ENCODE measurements at regions not wholly inside any gene's neighbourhood (a gene's known extent, or its start where the extent isn't known, plus 50 kb on each side); places are given as distances from the start of the nearest gene placed in this dataset.

DNA sequence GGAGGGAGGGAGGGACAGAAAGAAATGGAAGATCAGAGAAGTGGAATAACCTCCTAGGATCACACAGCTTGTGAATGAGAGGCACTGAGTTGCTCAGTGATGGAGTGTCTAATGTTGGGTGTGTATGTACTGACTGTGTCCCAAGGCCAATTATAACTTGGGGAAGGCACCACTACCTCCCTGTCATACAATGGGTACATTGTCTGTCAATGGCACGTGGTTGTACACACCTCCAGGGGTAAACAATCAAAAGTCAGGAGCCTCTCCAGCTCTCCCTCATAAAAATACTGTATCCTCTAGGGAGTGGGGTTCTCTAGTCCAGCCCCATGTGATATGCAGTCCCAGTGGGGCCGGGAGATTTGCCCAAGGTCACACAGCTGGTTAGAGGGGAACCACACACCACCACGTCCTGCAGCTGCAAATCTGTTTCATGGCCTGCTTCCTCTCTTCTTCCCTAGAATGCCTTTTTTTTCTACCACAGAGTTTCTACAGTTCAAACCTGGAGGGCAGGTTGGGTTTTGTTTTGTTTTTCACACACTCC, 112.5 kb downstream of the SNX5 start (continued):
- peak; percentile 42 for TF ChIP-seq SIX4 (CRISPR knock-in tag; IDR thresholded peaks at IDR 0.05)
- TF ChIP-seq KLF12 (CRISPR knock-in tag; IDR thresholded peaks at IDR 0.05; ENCODE audit: borderline replicate concordance): no peak
- peak; percentile 95 for TF ChIP-seq PCBP1 (IDR thresholded peaks at IDR 0.05; ENCODE audit: borderline replicate concordance, low read depth, low read length)
- 0 out of 2 replicates have a peak, but pooled peaks have one; percentile 69 for TF ChIP-seq ZFP37 (CRISPR knock-in tag; IDR thresholded peaks at IDR 0.05; ENCODE audit: borderline replicate concordance)
- TF ChIP-seq FOXC1 (CRISPR knock-in tag; IDR thresholded peaks at IDR 0.05; ENCODE audit: borderline replicate concordance): peak; percentile 34; the same call in 1 of the 2 replicates
- TF ChIP-seq SRF (IDR thresholded peaks at IDR 0.05; ENCODE audit: low read depth, low read length): no peak
- no peak for TF ChIP-seq RFX1 (IDR thresholded peaks at IDR 0.05)
- no peak for TF ChIP-seq CHCHD3 (CRISPR knock-in tag; IDR thresholded peaks at IDR 0.05)
- TF ChIP-seq, protein P1, sequence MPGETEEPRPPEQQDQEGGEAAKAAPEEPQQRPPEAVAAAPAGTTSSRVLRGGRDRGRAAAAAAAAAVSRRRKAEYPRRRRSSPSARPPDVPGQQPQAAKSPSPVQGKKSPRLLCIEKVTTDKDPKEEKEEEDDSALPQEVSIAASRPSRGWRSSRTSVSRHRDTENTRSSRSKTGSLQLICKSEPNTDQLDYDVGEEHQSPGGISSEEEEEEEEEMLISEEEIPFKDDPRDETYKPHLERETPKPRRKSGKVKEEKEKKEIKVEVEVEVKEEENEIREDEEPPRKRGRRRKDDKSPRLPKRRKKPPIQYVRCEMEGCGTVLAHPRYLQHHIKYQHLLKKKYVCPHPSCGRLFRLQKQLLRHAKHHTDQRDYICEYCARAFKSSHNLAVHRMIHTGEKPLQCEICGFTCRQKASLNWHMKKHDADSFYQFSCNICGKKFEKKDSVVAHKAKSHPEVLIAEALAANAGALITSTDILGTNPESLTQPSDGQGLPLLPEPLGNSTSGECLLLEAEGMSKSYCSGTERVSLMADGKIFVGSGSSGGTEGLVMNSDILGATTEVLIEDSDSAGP (CRISPR knock-in tag; IDR thresholded peaks at IDR 0.05; ENCODE audit: borderline replicate concordance): no peak
- peak; percentile 47; the same call in 1 of the 2 replicates for TF ChIP-seq AHR (CRISPR knock-in tag; IDR thresholded peaks at IDR 0.05)
- TF ChIP-seq, protein P2, sequence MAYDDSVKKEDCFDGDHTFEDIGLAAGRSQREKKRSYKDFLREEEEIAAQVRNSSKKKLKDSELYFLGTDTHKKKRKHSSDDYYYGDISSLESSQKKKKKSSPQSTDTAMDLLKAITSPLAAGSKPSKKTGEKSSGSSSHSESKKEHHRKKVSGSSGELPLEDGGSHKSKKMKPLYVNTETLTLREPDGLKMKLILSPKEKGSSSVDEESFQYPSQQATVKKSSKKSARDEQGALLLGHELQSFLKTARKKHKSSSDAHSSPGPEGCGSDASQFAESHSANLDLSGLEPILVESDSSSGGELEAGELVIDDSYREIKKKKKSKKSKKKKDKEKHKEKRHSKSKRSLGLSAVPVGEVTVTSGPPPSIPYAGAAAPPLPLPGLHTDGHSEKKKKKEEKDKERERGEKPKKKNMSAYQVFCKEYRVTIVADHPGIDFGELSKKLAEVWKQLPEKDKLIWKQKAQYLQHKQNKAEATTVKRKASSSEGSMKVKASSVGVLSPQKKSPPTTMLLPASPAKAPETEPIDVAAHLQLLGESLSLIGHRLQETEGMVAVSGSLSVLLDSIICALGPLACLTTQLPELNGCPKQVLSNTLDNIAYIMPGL (CRISPR knock-in tag; IDR thresholded peaks at IDR 0.05; ENCODE audit: borderline replicate concordance in 1 of 2, low read depth in 1 of 2): peak in 1 of 2 experiments; percentile 65; a peak in 2 of 4 replicates
- no peak for TF ChIP-seq ZNF607 (CRISPR knock-in tag; IDR thresholded peaks at IDR 0.05; ENCODE audit: borderline replicate concordance)
- peak; percentile 96 for TF ChIP-seq ZNF746 (CRISPR knock-in tag; IDR thresholded peaks at IDR 0.05)
- TF ChIP-seq ZNF496 (CRISPR knock-in tag; IDR thresholded peaks at IDR 0.05; ENCODE audit: insufficient replicate concordance): no peak
- TF ChIP-seq ZNF605 (CRISPR knock-in tag; IDR thresholded peaks at IDR 0.05): peak; percentile 63
- TF ChIP-seq, protein P3, sequence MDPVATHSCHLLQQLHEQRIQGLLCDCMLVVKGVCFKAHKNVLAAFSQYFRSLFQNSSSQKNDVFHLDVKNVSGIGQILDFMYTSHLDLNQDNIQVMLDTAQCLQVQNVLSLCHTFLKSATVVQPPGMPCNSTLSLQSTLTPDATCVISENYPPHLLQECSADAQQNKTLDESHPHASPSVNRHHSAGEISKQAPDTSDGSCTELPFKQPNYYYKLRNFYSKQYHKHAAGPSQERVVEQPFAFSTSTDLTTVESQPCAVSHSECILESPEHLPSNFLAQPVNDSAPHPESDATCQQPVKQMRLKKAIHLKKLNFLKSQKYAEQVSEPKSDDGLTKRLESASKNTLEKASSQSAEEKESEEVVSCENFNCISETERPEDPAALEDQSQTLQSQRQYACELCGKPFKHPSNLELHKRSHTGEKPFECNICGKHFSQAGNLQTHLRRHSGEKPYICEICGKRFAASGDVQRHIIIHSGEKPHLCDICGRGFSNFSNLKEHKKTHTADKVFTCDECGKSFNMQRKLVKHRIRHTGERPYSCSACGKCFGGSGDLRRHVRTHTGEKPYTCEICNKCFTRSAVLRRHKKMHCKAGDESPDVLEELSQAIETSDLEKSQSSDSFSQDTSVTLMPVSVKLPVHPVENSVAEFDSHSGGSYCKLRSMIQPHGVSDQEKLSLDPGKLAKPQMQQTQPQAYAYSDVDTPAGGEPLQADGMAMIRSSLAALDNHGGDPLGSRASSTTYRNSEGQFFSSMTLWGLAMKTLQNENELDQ (CRISPR knock-in tag; IDR thresholded peaks at IDR 0.05; ENCODE audit: borderline replicate concordance): no peak
- TF ChIP-seq TEAD2 (CRISPR knock-in tag; IDR thresholded peaks at IDR 0.05): no peak
- TF ChIP-seq ZNF788 (CRISPR knock-in tag; IDR thresholded peaks at IDR 0.05; ENCODE audit: borderline replicate concordance): peak; percentile 93
- TF ChIP-seq, protein P4, sequence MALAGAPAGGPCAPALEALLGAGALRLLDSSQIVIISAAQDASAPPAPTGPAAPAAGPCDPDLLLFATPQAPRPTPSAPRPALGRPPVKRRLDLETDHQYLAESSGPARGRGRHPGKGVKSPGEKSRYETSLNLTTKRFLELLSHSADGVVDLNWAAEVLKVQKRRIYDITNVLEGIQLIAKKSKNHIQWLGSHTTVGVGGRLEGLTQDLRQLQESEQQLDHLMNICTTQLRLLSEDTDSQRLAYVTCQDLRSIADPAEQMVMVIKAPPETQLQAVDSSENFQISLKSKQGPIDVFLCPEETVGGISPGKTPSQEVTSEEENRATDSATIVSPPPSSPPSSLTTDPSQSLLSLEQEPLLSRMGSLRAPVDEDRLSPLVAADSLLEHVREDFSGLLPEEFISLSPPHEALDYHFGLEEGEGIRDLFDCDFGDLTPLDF (CRISPR knock-in tag; IDR thresholded peaks at IDR 0.05): no peak
- TF ChIP-seq HNRNPH1 (optimal IDR thresholded peaks at IDR 0.05; ENCODE audit: low read depth, low read length): peak; percentile 48
- peak; percentile 97 for TF ChIP-seq ARNTL (CRISPR knock-in tag; IDR thresholded peaks at IDR 0.05)
- TF ChIP-seq ATRX (CRISPR knock-in tag; IDR thresholded peaks at IDR 0.05; ENCODE audit: borderline replicate concordance): no peak
- no peak for TF ChIP-seq HNRNPUL1 (IDR thresholded peaks at IDR 0.05; ENCODE audit: low read depth, low read length)
- TF ChIP-seq ZNF749 (CRISPR knock-in tag; IDR thresholded peaks at IDR 0.05; ENCODE audit: borderline replicate concordance): no peak; the same call in 1 of the 2 replicates
- TF ChIP-seq PLRG1 (conservative IDR thresholded peaks at IDR 0.05): no peak

All from HepG2 (cell line).